ENCODE measurements at regions not wholly inside any gene's neighbourhood (a gene's known extent, or its start where the extent isn't known, plus 50 kb on each side); places are given as distances from the start of the nearest gene placed in this dataset.

- TF ChIP-seq, protein P1, sequence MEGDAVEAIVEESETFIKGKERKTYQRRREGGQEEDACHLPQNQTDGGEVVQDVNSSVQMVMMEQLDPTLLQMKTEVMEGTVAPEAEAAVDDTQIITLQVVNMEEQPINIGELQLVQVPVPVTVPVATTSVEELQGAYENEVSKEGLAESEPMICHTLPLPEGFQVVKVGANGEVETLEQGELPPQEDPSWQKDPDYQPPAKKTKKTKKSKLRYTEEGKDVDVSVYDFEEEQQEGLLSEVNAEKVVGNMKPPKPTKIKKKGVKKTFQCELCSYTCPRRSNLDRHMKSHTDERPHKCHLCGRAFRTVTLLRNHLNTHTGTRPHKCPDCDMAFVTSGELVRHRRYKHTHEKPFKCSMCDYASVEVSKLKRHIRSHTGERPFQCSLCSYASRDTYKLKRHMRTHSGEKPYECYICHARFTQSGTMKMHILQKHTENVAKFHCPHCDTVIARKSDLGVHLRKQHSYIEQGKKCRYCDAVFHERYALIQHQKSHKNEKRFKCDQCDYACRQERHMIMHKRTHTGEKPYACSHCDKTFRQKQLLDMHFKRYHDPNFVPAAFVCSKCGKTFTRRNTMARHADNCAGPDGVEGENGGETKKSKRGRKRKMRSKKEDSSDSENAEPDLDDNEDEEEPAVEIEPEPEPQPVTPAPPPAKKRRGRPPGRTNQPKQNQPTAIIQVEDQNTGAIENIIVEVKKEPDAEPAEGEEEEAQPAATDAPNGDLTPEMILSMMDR (IDR thresholded peaks at IDR 0.05) = no peak
- TF ChIP-seq POLR2A (IDR thresholded peaks at IDR 0.05) = no peak
Observed at GRCh38 chr5:122586351-122586750, 188.5 kb upstream of the SNX2 start.
